ENCODE measurements at regions not wholly inside any gene's neighbourhood (a gene's known extent, or its start where the extent isn't known, plus 50 kb on each side); places are given as distances from the start of the nearest gene placed in this dataset.

- DNase-seq = no peak
Measured at GRCh38 chr5:35312267-35312666, 82.0 kb upstream of the PRLR start.

- no peak for DNase-seq
Measured at GRCh38 chr5:35309365-35310130, 79.3 kb upstream of the PRLR start.

GRCh38 chr5:35308421-35308820, 78.1 kb upstream of the PRLR start:
- no peak for DNase-seq

- no peak for DNase-seq
Measured at GRCh38 chr5:35306716-35307365, 76.6 kb upstream of the PRLR start.

- DNase-seq = no peak
Measured at GRCh38 chr5:35305336-35306020, 75.2 kb upstream of the PRLR start.

- no peak for DNase-seq
Measured at GRCh38 chr5:35304291-35304690, 74.0 kb upstream of the PRLR start.

GRCh38 chr5:35303152-35303551, 72.9 kb upstream of the PRLR start:
- no peak for DNase-seq

GRCh38 chr5:35302544-35302943, 72.3 kb upstream of the PRLR start:
- DNase-seq = no peak

GRCh38 chr5:35297755-35298154, 67.5 kb upstream of the PRLR start:
- no peak for DNase-seq

- no peak for DNase-seq
Measured at GRCh38 chr5:35294976-35295375, 64.7 kb upstream of the PRLR start.

GRCh38 chr5:35294017-35294416, 63.7 kb upstream of the PRLR start:
- DNase-seq = no peak

GRCh38 chr5:35285435-35285834, 55.1 kb upstream of the PRLR start:
- DNase-seq = no peak

- no peak for DNase-seq
Measured at GRCh38 chr5:35285011-35285410, 54.7 kb upstream of the PRLR start.

- DNase-seq = no peak
Measured at GRCh38 chr5:35284364-35284763, 54.1 kb upstream of the PRLR start.

GRCh38 chr5:35282810-35283209, 52.5 kb upstream of the PRLR start:
- DNase-seq = no peak

- no peak for DNase-seq
Measured at GRCh38 chr5:35281613-35282012, 51.3 kb upstream of the PRLR start.

All from GF-D8 (cell line).